K562 (cell line): ENCODE measurements at regions not wholly inside any gene's neighbourhood (a gene's known extent, or its start where the extent isn't known, plus 50 kb on each side); places are given as distances from the start of the nearest gene placed in this dataset.

Experiments used
- ATAC-seq: fragments of 200-7000 bp; cut with Tn5 transposase; 3 replicates; pipeline ENCODE4 v1.9.1; 2020; ENCODE audit warnings: moderate library complexity
- BruUV-seq: library from RNA; stranded (reverse); fragments of 400-500 nt; replicated peaks from 2 replicates; lab custom pipeline; 2021; lab: Mats Ljungman, UMichigan
- CTCF ChIA-PET: fragments of 300-600 bp; formaldehyde crosslinking; extraction: SDS; loops from one replicate; lab custom pipeline; 2021; ENCODE audit warnings: low intra/inter-chr PET ratio; lab: Yijun Ruan, JAX
- POLR2A ChIA-PET: fragments of 300-600, 350-650 bp; sonication (Branson Sonifier 250); formaldehyde crosslinking; extraction: SDS; loops from one replicate; lab custom pipeline; 2021; ENCODE audit warnings: antibody characterized with exemption, inconsistent platforms; lab: Yijun Ruan, JAX
- DNase-seq, 4 experiments: peaks; one replicate each; pipeline versions ENCODE4 v3.0.0 to v3.0.0-alpha.2; 2011 to 2018; ENCODE audit warnings: low spot score in 3 of 4, mixed read lengths in 3 of 4; ENCODE audit errors: extremely low read depth in 1 of 4
- FAIRE-seq: peaks from 2 replicates; lab custom pipeline; 2011; peaks lifted over from hg19 to GRCh38; lab: Jason Lieb, UNC
- H2AFZ ChIP-seq: 2 replicates; pipeline ENCODE4 v1.6.0; 2011; ENCODE audit warnings: low read depth, low read length, control low read depth, inconsistent platforms
- H3K27ac ChIP-seq: fragments of 200-600 bp; 3 replicates; pipeline ENCODE4 v1.8.0; 2011; ENCODE audit warnings: low read depth, mild to moderate bottlenecking, control low read depth, inconsistent platforms, low read length, moderate library complexity, mixed read lengths; ENCODE audit errors: extremely low read depth
- H3K27me3 ChIP-seq, 2 experiments: fragments of 300-600 bp in 1 of 2; 2 replicates in 1 of 2; 3 replicates in 1 of 2; pipeline versions ENCODE4 v1.6.0 to v1.8.0; 2011; ENCODE audit warnings: inconsistent platforms in 2 of 2, low read length in 2 of 2, mild to moderate bottlenecking in 1 of 2, mixed read lengths in 1 of 2, moderate library complexity in 1 of 2; ENCODE audit not compliant: control insufficient read depth in 2 of 2, insufficient read depth in 2 of 2
- H3K36me3 ChIP-seq: fragments of 300-600 bp; 3 replicates; pipeline ENCODE4 v1.8.0; 2011; ENCODE audit warnings: mild to moderate bottlenecking, low read length, inconsistent platforms; ENCODE audit not compliant: control insufficient read depth, insufficient read depth
- H3K4me1 ChIP-seq, 2 experiments: fragments of 200-600 bp in 1 of 2; replicated peaks in 1 of 2; 2 replicates in 1 of 2; 3 replicates in 1 of 2; pipeline versions ENCODE4 v1.5.1 to v1.8.0; 2011; ENCODE audit warnings: inconsistent platforms in 2 of 2, low read length in 2 of 2, mild to moderate bottlenecking in 1 of 2, mixed read lengths in 1 of 2, moderate library complexity in 1 of 2; ENCODE audit not compliant: control insufficient read depth in 2 of 2, insufficient read depth in 2 of 2
- H3K4me2 ChIP-seq: 2 replicates; pipeline ENCODE4 v1.6.1; 2011; ENCODE audit warnings: low read length, control low read depth, inconsistent platforms, mixed read lengths; ENCODE audit not compliant: insufficient read depth
- H3K4me3 ChIP-seq: fragments of 200-600 bp; sonication (generic), shearing (Covaris generic); 2 replicates; pipeline ENCODE4 v1.5.1; 2016; ENCODE audit warnings: control low read depth, inconsistent platforms
- H3K79me2 ChIP-seq: fragments of 200-600 bp; 3 replicates; pipeline ENCODE4 v1.8.0; 2011; ENCODE audit warnings: low read length, inconsistent platforms; ENCODE audit not compliant: control insufficient read depth, insufficient read depth
- H3K9ac ChIP-seq, 2 experiments: 2 replicates each; pipeline versions ENCODE4 v1.6.0 to v1.6.1; 2011; ENCODE audit warnings: low read depth in 2 of 2, low read length in 2 of 2, control low read depth in 1 of 2, inconsistent platforms in 1 of 2, mild to moderate bottlenecking in 1 of 2, mixed read lengths in 1 of 2; ENCODE audit not compliant: insufficient read depth in 1 of 2
- H3K9me1 ChIP-seq: one replicate; pipeline ENCODE4 v1.6.0; 2011; ENCODE audit warnings: inconsistent platforms, mild to moderate bottlenecking, low read length, moderate library complexity; ENCODE audit not compliant: control insufficient read depth, insufficient read depth
- H3K9me3 ChIP-seq: replicated peaks from 2 replicates; pipeline ENCODE4 v1.5.1; 2011; ENCODE audit warnings: low read depth, low read length, inconsistent platforms; ENCODE audit not compliant: control insufficient read depth, insufficient read depth
- H4K20me1 ChIP-seq: replicated peaks from 2 replicates; pipeline ENCODE4 v1.6.1; 2011; ENCODE audit warnings: low read length, inconsistent platforms, mixed read lengths; ENCODE audit not compliant: control insufficient read depth, insufficient read depth
- ARNT ChIP-seq, 2 experiments: fragments of 450-650 bp; IDR thresholded peaks; 2 replicates each; pipeline ENCODE4 v1.6.1; 2016; ENCODE audit warnings: mild to moderate bottlenecking in 1 of 2
- CCNT2 ChIP-seq: IDR thresholded peaks from 2 replicates; pipeline ENCODE4 v1.6.1; 2011; ENCODE audit warnings: borderline replicate concordance, low read depth, mild to moderate bottlenecking, moderate library complexity, mixed read lengths, low read length; ENCODE audit not compliant: insufficient read length; ENCODE audit errors: extremely low read depth
- DMBX1 ChIP-seq: fragments of 250-450 bp; sonication (Bioruptor Pico); IDR thresholded peaks from 2 replicates; pipeline ENCODE4 v1.8.0; 2022; ENCODE audit warnings: inconsistent platforms, mild to moderate bottlenecking, moderate library complexity, borderline replicate concordance
- MEIS2 ChIP-seq: fragments of 450-650 bp; IDR thresholded peaks from 2 replicates; pipeline ENCODE4 v1.6.1; 2014; ENCODE audit warnings: mild to moderate bottlenecking; ENCODE audit not compliant: partially characterized antibody
- PHB ChIP-seq: fragments of 250-450 bp; sonication (Bioruptor Pico); IDR thresholded peaks from 2 replicates; pipeline ENCODE4 v1.5.0; 2021
- ZEB2 ChIP-seq: fragments of 450-650 bp; IDR thresholded peaks from 2 replicates; pipeline ENCODE4 v1.6.1; 2016
- ZKSCAN1 ChIP-seq: fragments of 150-350 bp; IDR thresholded peaks from 2 replicates; pipeline ENCODE4 v1.6.1; 2016; ENCODE audit warnings: low read depth, low read length
- ZNF24 ChIP-seq: fragments of 450-650 bp; IDR thresholded peaks from 2 replicates; pipeline ENCODE4 v1.6.1; 2016
- ZNF707 ChIP-seq: fragments of 250-450 bp; sonication (Bioruptor Pico); conservative IDR thresholded peaks from 2 replicates; pipeline ENCODE4 v1.8.0; 2022; ENCODE audit warnings: inconsistent platforms, mild to moderate bottlenecking, moderate library complexity
- ZNF740 ChIP-seq, 3 experiments: fragments of 200-800 bp in 1 of 3; sonication (Bioruptor generic) in 1 of 3; sonication (generic) in 1 of 3; formaldehyde crosslinking in 1 of 3; IDR thresholded peaks; 2 replicates each; pipeline versions ENCODE4 v1.6.1 to v1.8.0; 2016 to 2022; ENCODE audit warnings: mild to moderate bottlenecking in 2 of 3, missing compliant biosample characterization in 2 of 3, missing genetic modification characterization in 2 of 3, missing genetic modification reagents in 1 of 3
- WGBS: fragments of 100-300 bp; shearing (Covaris generic); methylation state at CpG from one replicate; pipeline ENCODE4 v1.1.6; 2016; ENCODE audit warnings: low coverage, mixed read lengths; ENCODE audit not compliant: insufficient coverage; ENCODE audit errors: missing lambda C conversion rate; 5-methylcytosine and 5-hydroxymethylcytosine counted together
- in situ Hi-C: fragments of 300-500 bp; cut with MboI; formaldehyde crosslinking; loops from 4 replicates; pipeline ENCODE4 v1.15.0; 2018; ENCODE audit warnings: inconsistent platforms, mixed read lengths
- intact Hi-C: fragments of 100-400 bp; cut with micrococcal nuclease; formaldehyde crosslinking; loops from 2 replicates; pipeline ENCODE4 v1.14.2; 2022
- TF ChIP-seq, protein P1 (sequence below), 3 experiments: IDR thresholded peaks in 2 of 3; conservative IDR thresholded peaks in 1 of 3; 2 replicates each; pipeline ENCODE4 v1.5.1; 2011 to 2012; ENCODE audit warnings: low read length in 3 of 3, mild to moderate bottlenecking in 3 of 3, control low read depth in 2 of 3, improper control_type of control experiment in 1 of 3, inconsistent platforms in 1 of 3, low read depth in 1 of 3, mixed read lengths in 1 of 3, moderate library complexity in 1 of 3; ENCODE audit not compliant: insufficient read depth in 2 of 3

DNA sequence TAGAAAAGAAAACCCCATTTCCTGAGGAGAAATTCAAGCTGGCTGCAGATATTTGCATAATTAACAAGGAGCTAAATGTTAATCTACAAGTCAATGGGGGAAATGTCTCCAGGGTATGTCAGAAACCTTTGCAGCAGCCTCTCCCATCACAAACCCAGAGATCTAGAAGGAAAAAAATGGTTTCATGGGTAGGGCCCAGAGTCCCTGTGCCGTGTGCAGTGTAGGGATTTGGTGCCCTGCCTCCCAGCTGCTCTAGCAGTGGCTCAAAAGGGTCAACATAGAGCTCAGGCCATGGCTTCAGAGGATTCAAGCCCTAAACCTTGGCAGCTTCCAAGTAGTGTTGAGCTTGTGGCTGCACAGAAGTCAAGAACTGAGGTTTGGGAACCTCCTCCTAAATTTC, 290.2 kb upstream of the TMEFF2 start:
- Histone ChIP-seq H3K4me3 (no peak overlapping the region), H3K4me1 (no peaks in the 10 kb centered on the region), H2AFZ (no peak overlapping the region), H3K4me2 (no peak overlapping the region), H3K9me3 (no peaks in the 10 kb centered on the region), H3K9me1 (no peaks in the 10 kb centered on the region), H3K27me3 (no peaks in the 10 kb centered on the region), H4K20me1 (no peaks in the 10 kb centered on the region), H3K9ac (no peak overlapping the region), H3K36me3 (no peaks in the 10 kb centered on the region), H3K27ac (no peak overlapping the region), H3K79me2 (no peaks in the 10 kb centered on the region)
- POLR2A ChIA-PET = no interaction called here
- in situ Hi-C loops = no loop called here
- WGBS = 0% methylated on average over 1 of the region's 1 CpG
- intact Hi-C loops = no loop called here
- CTCF ChIA-PET = no interaction called here
- DNase-seq = no peak
- no peak for FAIRE-seq
- no peak for ATAC-seq
- TF ChIP-seq ZNF707 (CRISPR knock-in tag) (no peak), ZNF24 (no peak), CCNT2 (no peak), MEIS2 (no peak), ARNT (IDR thresholded peaks at IDR 0.05) (no peak), ZEB2 (no peak), ZNF740 (CRISPR knock-in tag; IDR thresholded peaks at IDR 0.05) (no peak), ZNF740 (tag; IDR thresholded peaks at IDR 0.05) (no peak), DMBX1 (no peak), ZKSCAN1 (no peak), PHB (CRISPR knock-in tag) (no peak)
- TF ChIP-seq, protein P1, sequence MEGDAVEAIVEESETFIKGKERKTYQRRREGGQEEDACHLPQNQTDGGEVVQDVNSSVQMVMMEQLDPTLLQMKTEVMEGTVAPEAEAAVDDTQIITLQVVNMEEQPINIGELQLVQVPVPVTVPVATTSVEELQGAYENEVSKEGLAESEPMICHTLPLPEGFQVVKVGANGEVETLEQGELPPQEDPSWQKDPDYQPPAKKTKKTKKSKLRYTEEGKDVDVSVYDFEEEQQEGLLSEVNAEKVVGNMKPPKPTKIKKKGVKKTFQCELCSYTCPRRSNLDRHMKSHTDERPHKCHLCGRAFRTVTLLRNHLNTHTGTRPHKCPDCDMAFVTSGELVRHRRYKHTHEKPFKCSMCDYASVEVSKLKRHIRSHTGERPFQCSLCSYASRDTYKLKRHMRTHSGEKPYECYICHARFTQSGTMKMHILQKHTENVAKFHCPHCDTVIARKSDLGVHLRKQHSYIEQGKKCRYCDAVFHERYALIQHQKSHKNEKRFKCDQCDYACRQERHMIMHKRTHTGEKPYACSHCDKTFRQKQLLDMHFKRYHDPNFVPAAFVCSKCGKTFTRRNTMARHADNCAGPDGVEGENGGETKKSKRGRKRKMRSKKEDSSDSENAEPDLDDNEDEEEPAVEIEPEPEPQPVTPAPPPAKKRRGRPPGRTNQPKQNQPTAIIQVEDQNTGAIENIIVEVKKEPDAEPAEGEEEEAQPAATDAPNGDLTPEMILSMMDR (IDR thresholded peaks at IDR 0.05 in 2 of 3, conservative IDR thresholded peaks at IDR 0.05 in 1 of 3; ENCODE audit: insufficient read depth in 2 of 3, low read depth in 1 of 3, low read length in 3 of 3) = no peak
- BruUV-seq = no TSS peak
